HG03045 (cell line): ENCODE measurements at regions not wholly inside any gene's neighbourhood (a gene's known extent, or its start where the extent isn't known, plus 50 kb on each side); places are given as distances from the start of the nearest gene placed in this dataset.

Experiments
- ATAC-seq: cut with Tn5 transposase; IDR thresholded peaks from one replicate; pipeline ENCODE4 v1.9.1; 2021; ENCODE audit warnings: mild to moderate bottlenecking, moderate library complexity; ENCODE audit not compliant: unreplicated experiment

DNA sequence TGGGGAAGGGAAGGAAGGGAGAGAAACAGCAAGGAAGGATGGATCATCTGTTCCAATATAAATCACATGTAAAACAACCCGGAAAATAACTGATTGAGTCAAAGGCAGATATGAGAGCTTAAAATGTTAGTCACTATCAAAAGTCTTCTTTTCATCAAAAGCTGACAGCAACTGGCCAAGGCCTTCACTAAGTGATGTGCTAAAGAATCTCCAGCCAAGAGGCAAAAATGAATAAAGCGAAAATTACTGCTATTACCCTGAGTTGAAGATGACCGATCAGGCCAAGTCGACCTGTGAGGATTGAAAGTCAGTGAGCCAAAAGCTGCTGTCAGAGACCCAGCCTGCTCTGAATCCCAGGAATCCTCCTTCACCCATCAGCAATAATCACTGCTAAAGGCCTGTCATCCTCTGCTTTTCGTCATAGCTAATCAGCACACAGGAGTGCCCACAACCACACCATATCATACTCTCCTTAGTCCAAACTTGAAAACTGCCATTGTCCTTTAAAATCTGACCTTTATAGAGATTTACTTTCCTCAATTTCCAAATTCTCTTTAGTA is 736.9 kb downstream of the TLE1 start:
- ATAC-seq = no peak

DNA sequence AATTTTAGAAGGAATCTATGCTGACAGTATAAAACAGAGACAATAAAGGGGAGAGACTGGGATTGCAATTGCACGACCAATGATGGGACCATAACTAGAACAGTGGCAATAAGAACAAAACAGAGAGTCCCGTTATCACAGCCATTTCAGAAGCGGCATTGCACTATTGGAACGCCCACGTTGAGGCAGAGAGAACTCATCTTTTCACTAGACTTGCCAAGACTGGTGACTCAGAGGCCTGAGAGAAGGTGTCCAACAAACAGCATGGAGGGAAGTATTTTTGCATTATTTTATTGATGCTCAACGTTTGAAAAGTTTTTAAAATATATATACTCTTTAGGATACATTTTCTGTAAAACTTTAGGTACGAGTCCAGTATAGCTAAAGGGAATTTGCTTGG is 737.7 kb downstream of the TLE1 start:
- ATAC-seq = no peak

DNA sequence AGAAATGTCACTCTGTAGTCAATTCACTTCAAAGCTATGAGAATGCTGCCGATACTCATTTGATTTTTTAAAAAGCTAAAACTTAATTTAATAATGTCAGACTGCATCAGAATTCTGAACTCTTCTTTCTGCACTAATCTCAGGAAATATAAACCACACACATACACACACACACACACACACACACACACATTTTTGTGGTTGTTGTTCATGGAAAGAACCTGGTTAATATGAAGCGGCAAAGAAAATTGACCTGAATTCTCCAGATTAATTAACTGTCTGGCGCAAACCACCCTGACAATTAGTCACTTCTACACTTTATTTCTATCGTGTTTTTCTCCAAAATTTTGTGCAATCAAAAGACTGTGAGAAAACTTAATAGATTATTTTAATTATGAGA is 740.5 kb downstream of the TLE1 start:
- no peak for ATAC-seq

DNA sequence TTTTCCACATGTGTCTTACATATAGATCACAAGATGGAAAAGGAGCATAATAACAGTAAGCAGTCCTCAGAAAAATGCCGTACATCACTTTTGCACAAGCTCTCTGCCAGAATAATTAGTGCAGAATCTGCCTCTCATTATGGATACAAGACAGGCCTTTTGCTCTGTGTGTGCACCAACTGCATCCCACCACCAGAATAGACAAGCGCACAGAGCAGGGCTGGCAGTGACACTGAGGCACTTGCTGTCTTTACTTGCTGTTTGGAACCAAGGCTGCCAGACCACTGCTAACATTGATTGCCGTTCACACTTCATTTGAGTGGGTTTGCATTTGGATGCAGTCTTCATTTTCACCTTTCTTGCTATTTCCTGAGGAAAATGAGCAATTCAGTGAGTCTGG is 741.3 kb downstream of the TLE1 start:
- no peak for ATAC-seq

DNA sequence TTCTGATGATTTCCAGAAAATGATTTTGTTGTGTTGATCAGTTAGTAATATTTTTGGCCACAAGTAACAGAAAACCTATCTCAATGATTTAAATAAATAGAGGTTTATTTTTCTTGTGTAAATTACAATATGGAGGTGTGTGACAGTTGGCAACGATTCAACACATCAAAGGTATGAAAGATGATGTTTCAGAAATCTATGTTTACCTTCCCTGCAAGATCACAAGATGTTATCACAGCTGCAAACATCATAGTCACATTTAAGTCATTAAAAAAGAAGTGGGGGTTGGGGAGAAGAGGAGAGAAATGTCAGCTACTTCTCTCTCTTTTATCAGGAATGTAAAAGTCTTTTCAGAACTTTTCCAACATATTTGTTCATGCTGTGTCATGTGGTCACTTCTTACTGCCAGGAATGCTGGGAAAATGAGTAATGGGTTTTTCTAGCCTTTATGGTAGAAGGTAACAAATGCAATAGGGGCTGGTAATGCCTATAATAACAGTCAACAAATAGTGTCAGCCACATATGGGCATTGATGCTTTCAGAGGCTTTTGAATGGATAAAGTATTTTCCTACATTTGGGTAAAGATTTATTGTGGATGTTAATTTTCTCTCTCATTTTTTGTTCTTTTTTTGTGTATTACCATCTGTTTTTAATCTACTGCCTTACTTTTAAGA is 742.7 kb downstream of the TLE1 start:
- ATAC-seq = no peak

DNA sequence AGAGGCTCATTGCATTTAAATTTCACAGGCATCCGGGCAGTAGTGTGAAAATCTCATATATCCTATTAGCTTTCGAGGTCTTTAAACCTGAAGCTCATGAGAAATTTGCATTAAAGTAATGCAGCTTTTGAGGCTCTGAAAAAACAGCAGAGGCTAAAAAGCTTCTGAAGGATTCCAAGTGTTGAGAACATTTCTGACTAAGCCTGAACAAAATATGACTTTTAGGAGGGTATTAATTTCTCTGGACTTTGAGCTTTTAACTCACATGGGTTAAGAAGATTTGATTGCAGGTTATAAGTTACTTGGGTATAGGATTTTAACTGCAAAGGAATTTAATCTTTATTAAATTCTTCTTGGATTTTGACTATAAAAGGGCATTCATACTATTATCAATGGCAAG is 743.9 kb downstream of the TLE1 start:
- no peak for ATAC-seq

DNA sequence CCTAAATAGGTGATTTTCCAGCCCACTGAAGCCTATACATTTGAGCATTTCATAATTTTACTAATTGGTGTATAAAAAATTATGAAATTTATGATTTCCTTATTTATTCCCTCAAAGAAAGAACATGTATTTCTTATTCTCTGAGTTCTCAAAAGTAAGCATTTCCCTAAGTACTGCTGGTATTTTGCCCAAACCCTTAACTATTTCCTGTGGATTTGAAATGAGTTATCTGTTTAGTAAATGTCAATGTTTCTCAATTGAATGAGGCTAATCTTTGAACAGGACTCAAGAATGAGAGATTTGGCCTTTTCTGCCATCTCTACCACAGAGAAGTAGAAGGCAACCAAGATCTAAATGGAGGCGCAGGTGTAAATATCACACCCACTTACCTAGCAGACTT is 751.7 kb downstream of the TLE1 start:
- no peak for ATAC-seq

DNA sequence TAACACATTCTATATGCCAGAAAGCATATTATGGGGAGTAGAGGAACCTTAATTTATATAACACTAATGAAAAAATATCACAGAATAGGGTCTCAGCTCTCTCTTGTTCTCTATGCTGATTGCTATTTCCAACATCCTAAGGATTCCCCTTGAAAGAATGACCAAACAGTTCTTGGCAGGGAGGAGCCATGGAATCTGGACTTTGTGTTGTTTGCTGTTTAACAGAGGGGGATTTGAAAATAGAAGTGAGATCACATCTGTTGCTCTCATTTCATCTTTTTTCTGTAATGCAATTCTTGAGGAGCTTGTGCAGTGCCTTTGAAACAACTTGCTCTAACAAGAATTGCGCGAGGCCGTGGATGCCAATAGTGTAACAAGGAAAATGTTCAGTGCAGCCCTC is 755.3 kb downstream of the TLE1 start:
- no peak for ATAC-seq

DNA sequence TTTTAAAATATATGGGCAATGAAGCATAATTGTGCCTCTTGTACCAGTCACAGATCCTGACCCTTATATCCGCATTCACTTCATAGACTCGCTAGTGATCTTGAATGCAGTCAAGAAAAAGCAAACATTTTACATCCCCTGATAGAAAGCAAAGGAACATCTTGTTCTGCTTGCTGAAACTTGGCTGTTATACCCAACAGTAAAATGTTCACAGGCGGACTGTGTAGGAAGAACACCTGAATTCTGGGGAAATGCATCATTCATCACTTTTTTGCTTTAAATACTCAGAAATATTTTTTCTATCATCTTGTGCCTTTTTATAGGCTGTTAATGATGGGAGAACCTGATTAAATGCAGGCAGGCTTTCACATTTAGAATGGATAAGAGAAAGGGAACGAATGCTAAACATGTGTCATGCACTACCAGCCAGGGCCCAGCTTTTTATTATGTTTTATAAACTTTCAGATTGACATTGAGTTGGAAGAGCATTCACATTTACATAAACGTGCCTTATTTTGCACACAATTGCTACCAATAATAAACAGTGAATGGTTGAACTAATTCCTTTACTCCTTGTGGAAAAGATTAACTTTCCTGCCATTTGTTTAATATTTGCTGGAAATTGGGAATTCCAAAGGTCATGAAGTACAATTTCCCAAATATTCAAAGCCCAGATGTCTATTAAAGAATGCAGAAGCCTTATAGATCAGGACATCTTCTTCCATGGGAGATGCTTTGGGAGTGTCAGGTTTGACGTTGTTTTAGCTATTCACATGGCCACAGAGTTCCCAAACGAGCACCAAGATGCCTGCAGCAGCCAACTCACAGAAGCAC is 756.2 kb downstream of the TLE1 start:
- ATAC-seq = no peak

DNA sequence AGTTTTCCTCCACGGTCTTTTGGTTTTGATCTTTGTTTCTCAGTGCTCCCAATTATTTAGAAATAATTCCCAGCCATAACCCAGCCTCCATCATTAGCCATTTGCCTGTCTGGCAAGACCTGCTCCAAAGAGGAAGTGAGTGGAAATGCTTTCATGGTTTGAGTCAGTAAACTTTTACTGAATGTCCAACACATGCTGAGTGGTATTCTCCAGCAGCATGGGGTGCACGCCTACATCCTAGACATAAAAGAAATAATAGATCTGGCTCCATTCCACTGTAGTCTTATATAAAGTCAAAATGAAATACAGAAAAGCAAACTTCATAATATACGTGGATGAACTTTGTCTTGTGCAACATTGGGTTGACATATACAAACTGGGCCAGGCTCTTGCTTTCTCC is 757.2 kb downstream of the TLE1 start:
- ATAC-seq = no peak

DNA sequence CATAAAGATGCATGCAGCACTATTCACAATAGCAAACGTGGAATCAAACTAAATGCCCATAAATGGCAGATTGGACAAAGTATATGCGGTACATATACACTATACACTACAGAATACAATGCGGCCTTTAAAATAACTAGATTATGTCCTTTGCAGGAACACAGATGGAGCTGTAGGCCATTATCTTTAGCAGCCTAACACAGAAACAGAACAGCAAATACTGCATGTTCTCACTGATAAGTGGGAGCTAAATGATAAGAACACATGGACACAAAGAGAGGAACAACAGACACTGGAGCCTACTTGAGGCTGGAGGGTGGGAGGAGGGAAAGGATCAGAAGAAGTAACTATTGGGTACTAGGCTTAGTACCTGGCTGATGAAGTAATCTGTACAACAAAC is 758.2 kb downstream of the TLE1 start:
- no peak for ATAC-seq

DNA sequence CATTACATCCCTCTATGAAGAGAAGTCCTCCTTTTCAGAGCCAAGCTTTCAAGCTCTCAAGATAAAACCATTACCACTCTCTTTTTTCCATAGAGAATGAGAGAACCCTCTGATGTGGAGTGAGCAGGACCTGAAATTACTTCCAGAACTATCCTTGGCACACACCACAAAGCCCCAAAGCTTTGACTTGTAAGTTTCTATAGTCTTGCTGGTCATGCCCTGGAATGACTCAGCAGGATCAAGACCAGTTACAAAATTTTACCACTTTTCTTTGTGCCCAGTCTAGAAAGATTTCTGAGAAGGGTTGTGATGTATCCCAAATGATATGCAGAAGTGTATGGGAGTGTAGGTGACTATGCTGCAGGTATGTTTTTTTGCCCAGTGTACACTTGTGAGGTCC is 760.6 kb downstream of the TLE1 start:
- no peak for ATAC-seq

DNA sequence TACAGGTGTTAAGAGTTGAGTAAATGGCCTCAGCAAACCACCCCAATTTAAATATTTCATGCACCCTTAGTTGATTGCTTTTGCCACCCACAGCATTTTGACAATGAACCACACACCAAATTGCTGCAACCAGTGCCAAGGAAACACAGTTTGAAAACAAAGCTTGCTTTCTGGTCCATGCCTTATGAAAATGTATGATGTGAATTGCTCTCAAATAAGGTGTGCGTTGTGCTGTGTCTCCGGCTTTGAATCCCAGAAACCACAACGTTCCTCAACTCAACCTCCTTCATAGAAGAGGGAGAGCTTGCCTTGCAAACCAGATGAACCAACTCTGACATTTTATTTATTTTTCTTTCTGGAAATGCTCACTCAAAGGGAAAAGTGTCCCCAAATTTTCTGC is 762.7 kb downstream of the TLE1 start:
- no peak for ATAC-seq

DNA sequence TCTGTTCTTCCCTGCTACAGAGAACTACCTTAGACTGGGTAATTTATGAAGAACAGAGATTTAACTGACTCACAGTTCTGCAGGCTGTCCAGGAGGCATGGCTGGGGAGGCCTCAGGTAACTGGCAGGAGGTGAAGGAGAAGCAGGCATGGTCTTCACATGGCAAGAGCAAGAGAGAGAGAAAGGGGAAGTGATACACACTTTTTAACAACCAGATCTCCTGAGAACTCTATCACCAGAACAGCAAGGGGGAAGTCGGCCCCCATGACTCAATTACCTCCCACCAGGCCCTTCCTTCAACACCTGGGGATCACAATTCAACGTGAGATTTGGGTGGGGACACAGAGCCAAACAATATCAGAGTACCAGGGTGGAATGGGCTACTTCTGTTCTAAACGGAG is 766.8 kb downstream of the TLE1 start:
- ATAC-seq = no peak

DNA sequence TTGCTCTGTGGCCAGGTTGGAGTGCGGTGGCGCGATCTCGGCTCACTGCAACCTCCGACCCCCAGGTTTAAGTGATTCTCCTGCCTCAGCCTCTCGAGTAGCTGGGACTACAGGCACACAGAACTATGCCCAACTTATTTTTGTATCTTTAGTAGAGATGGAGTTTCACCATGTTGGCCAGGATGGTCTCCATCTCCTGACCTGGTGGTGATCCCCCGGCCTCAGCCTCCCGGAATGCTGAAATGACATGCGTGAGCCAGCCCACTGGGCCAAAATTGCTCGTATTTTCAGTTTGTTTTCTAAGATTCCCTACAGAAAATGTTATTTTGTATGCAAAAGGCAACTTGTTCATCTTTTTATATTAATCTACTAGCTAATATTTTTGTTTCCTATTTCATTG is 782.6 kb downstream of the TLE1 start:
- no peak for ATAC-seq

DNA sequence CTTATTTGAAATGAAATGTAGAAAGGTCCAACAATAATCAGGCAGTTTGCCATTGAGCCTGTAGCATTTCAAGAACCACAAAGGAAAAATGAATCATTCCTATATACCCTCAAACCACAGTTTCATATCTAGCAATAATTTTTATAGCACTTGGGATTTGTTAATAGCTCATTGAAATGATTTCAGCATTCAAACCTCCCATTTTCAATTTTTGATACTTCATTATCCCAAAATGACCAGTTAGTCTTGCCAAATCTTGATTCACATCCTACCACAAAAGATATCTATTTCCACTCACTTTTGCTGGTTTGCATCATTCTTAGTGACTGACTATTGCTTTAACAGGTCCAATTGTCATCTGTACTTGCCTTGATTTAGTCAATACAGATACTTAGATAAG is 790.1 kb downstream of the TLE1 start:
- no peak for ATAC-seq

DNA sequence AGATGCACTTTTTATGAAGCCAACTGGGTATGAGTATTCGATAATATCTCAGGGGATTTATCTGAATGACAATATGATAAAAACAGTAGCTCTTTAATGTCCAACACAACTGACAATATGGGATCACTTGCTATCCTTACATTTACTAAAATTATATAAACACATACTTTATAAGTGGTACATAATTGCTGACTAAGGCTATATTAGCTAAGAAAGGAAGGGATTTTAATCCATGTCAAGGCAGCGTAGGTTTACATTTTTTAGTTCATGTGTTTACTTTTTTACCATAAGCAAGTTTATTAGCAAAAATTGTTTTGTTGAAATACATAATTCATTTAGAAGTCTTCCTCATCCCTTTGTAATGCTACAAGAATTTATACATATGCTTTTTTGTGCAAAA is 796.2 kb downstream of the TLE1 start:
- no peak for ATAC-seq

DNA sequence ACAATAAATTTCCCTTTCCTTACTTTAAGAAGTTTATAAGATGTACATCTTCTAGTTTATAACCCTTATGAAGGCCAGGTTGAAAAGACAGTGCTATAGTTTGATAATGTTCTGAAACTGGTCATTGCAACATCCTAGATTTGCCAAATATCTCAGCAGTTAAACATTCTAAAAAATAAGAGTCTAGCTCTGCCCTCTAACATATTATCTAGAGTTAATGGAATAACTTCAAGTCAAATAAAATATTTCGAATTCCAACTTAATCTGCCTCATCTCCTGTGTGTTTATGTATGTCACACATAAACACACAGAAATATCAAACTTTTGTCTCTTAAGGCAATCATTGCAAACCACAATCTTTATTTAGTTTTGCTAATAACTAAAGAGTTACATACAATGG is 796.6 kb downstream of the TLE1 start:
- no peak for ATAC-seq

DNA sequence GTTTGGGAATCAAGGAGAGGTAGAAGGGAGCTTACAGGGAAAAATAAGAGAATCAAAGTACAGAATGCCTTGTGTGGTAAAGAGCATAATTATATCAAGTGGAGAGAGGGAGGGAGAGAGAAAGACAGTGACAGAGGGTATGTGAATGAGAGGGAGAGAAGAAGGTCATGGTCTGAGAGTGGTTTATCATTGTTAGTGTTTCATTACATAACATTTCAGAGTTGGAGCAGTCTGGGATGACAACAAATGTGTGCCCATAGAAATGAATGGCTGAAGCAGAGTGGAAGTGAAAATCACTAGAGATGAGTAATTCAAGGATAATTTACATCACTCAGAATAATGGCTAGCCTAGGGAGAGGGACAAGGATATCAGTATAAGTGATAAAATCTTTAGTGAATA is 799.2 kb downstream of the TLE1 start:
- ATAC-seq = no peak

DNA sequence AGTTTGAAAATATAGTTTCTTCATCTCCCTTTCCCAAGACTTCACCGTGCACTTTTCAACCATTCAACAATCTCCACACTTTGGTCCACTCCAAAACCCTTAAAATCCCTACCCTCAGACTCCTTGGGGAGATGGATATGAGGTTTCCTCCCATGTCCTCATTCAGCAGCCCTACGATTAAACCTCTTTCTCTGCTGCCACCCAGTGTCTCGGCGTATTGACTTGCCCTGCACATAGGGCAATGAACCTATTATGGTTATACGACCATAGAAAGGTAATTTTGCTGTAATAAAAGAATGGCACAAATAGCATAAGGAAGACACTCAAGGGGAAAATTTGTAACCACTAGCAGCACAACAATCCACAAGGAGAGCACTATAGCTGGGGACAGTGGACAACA is 803.5 kb downstream of the TLE1 start:
- ATAC-seq = no peak

DNA sequence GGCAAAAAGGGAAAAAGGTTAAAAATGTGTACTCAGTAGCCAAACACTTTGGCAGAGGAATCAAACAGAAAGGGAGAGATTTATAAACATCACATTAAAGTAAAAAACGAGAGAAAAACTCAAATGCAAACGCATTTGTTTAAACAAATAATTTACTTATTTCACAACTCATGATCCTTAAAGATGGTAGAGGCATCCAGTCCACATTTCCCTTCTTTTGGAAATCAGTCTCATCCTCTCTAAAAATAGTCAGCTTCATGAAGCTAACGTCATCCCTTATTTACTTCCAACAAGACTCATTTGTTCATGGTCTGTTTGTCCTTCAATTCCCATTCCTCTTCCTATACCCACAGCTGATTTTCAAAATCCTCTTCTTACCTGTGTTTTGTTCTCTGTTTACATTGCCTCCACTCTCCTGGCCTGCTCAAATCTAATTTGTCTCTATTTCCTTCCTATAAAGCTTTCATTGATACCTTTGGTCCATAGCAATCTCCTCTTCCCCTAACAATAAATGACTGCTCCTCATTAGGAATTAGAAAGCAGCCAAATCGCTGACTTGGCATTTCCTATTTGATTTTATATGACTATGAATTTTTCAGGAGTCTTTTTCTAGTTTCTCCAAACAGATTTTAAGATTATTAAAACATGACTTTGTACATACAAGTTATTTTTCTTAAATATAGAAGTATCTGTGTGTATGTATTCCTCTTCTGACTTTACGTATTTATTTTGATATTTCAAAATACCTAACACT is 805.3 kb downstream of the TLE1 start:
- no peak for ATAC-seq

DNA sequence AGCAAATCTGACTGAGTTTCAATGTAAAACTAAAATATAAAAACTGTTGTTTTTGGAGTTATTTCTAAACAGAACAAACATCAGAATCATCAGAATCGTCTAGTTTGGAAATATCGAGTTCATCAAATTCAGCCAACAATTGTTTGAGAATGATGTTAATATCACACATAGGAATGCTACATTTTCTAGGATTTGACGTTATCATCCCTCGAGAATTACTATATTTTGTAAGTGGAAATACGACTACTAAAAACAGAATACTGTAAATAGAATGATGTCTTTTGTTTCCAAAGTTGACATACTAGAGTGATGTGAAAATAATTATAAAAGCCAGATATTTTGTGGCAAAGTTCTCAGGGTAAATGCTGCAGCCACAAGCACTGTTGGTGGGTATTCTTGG is 805.9 kb downstream of the TLE1 start:
- no peak for ATAC-seq
